ENCODE measurements at regions not wholly inside any gene's neighbourhood (a gene's known extent, or its start where the extent isn't known, plus 50 kb on each side); places are given as distances from the start of the nearest gene placed in this dataset.

DNA sequence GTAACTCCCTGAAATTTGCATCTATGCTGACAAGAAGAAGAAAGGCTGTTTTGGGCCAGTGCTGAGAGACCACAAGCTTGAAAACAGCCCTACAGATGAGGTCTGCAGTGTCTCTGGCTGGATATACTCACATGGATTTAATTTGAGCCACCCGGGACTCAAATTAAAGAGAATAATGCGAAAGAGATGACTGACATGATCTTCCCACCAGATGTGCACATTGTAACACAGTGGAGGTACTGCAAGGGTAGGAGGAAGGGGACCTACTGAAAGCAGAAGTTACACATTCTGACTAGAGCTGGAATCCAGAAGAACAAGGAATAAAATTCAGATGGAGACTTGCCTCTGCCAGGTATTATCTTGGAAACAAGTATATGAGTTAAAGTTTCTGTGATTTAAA lies 728.3 kb upstream of the SGO1 start:
- Histone ChIP-seq H3K27ac (no peak overlapping the region), H3K9me3 (peaks cover 0 to 9% of the 10 kb centered on the region in 2 donors), H3K27me3 (no peaks in the 10 kb centered on the region), H3K36me3 (no peaks in the 10 kb centered on the region), H3K4me1 (no peaks in the 10 kb centered on the region), H3K4me3 (no peak overlapping the region)
- DNase-seq (ENCODE audit: low spot score in 2 of 2) = no peak
- intact Hi-C loops (cut with DNase I) = no loop called here
- TF ChIP-seq CTCF (IDR thresholded peaks at IDR 0.05) = no peak

DNA sequence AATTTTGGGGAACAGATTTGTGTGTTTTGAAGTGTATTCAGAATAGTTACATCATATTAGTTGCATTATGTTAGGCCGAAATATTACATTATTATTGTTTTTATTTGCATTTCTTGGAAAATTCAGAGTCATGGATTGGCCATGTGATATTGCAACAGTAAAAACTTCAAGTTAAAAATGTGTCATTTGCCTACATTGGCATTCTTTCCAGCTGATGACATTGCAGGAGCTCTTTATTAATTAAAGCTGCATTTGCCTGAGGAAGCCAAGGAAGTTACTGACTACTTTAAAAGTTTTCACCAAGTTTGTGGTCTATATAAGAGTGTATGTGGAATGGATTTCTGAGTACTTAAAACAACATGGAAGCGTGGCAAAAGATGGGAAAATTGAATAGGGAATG lies 726.4 kb upstream of the SGO1 start:
- no peaks in the 10 kb centered on the region for H3K36me3 ChIP-seq
- H3K27me3 ChIP-seq = no peaks in the 10 kb centered on the region
- intact Hi-C loops (cut with DNase I) = no loop called here
- DNase-seq (ENCODE audit: low spot score in 2 of 2) = no peak
- no peak for TF ChIP-seq CTCF (IDR thresholded peaks at IDR 0.05)
- no peaks in the 10 kb centered on the region for H3K4me1 ChIP-seq
- H3K27ac ChIP-seq = no peak overlapping the region
- H3K4me3 ChIP-seq = no peak overlapping the region
- H3K9me3 ChIP-seq = no peaks in the 10 kb centered on the region

GRCh38 chr3:20909511-20909910 lies 723.5 kb upstream of the SGO1 start:
- no peaks in the 10 kb centered on the region for H3K9me3 ChIP-seq
- H3K4me1 ChIP-seq = no peaks in the 10 kb centered on the region
- no peaks in the 10 kb centered on the region for H3K36me3 ChIP-seq
- no peak for TF ChIP-seq CTCF (IDR thresholded peaks at IDR 0.05)
- no peak for DNase-seq (ENCODE audit: low spot score in 2 of 2)
- no peaks in the 10 kb centered on the region for H3K27me3 ChIP-seq
- no peak overlapping the region for H3K4me3 ChIP-seq
- H3K27ac ChIP-seq = no peak overlapping the region
- intact Hi-C loops (cut with DNase I) = no loop called here

DNA sequence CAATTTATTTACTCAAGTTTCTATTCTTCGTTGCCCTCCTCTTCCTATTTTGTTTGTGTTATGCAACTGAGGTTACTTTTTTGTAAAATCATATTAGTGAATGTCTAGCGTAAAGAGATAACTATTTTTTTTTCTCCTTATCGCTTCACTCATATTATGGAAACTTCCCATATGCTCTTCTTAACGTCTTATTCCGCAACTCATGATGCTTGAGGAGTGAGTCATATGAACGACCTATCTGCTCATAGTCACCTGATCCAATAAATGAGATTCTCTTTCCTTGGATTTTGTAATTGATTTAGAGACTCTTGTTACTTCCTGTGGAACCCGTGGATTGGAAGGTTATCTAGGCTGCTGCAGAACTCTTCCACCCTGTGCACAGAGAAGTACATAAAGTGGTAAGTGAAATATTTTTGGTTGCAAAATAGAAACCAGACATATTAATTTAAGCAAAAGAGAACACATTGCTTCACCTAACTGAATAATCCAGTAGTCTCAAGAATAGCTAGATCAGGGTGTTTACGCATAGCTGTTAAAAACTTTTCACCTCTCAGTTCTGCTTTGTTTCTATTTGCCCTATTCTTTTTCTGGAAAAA lies 719.3 kb upstream of the SGO1 start:
- H3K4me3 ChIP-seq = no peak overlapping the region
- intact Hi-C loops (cut with DNase I) = no loop called here
- DNase-seq (ENCODE audit: low spot score in 2 of 2) = no peak
- H3K27ac ChIP-seq = no peak overlapping the region
- no peaks in the 10 kb centered on the region for H3K27me3 ChIP-seq
- H3K36me3 ChIP-seq = no peaks in the 10 kb centered on the region
- no peak for TF ChIP-seq CTCF (IDR thresholded peaks at IDR 0.05)
- H3K4me1 ChIP-seq = no peaks in the 10 kb centered on the region
- H3K9me3 ChIP-seq = no peaks in the 10 kb centered on the region

GRCh38 chr3:20904671-20905070 lies 718.7 kb upstream of the SGO1 start:
- H3K4me1 ChIP-seq = no peaks in the 10 kb centered on the region
- H3K27ac ChIP-seq = no peak overlapping the region
- no peaks in the 10 kb centered on the region for H3K36me3 ChIP-seq
- intact Hi-C loops (cut with DNase I) = no loop called here
- no peaks in the 10 kb centered on the region for H3K9me3 ChIP-seq
- no peak for TF ChIP-seq CTCF (IDR thresholded peaks at IDR 0.05)
- no peak overlapping the region for H3K4me3 ChIP-seq
- DNase-seq (ENCODE audit: low spot score in 2 of 2) = no peak
- no peaks in the 10 kb centered on the region for H3K27me3 ChIP-seq

- no peaks in the 10 kb centered on the region for H3K4me1 ChIP-seq
- TF ChIP-seq CTCF (IDR thresholded peaks at IDR 0.05) = no peak
- H3K4me3 ChIP-seq = no peak overlapping the region
- intact Hi-C loops (cut with DNase I) = no loop called here
- no peak for DNase-seq (ENCODE audit: low spot score in 2 of 2)
- H3K9me3 ChIP-seq = no peaks in the 10 kb centered on the region
- no peaks in the 10 kb centered on the region for H3K27me3 ChIP-seq
- no peak overlapping the region for H3K27ac ChIP-seq
- no peaks in the 10 kb centered on the region for H3K36me3 ChIP-seq
Measured at GRCh38 chr3:20898962-20899361, 713.0 kb upstream of the SGO1 start.

All from ascending aorta (tissue), 2 donors.